ENCODE measurements at regions not wholly inside any gene's neighbourhood (a gene's known extent, or its start where the extent isn't known, plus 50 kb on each side); places are given as distances from the start of the nearest gene placed in this dataset.

DNA sequence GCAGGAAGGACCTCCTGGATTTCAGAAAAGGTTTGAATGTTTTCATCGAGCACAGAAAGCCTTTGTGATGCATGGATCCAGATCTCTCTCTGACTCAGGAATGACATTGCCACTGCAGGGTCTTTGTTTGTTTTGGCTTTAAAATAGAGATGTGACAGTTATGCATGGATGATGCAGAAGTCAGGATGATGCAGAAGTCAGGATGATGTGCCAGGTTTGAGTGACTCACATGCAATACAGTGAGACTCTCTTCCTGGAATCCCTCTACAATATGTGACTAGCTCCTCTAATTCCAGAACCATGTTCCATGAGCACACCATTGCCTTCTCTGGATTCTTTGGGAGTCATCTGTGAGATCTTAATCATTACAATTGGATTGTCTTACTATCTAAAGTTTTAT lies 177.9 kb upstream of the RAB6C start:
- intact Hi-C loops (cut with DNase I), result no loop called here
- no peaks in the 10 kb centered on the region for H3K9me3 ChIP-seq
- no peaks in the 10 kb centered on the region for H3K27me3 ChIP-seq (replicated peaks; ENCODE audit: insufficient read depth)
- no peak overlapping the region for H3K27ac ChIP-seq
- DNase-seq (ENCODE audit: low spot score), result no peak
- no peak overlapping the region for H3K4me3 ChIP-seq
- TF ChIP-seq POLR2A (IDR thresholded peaks at IDR 0.05) (no peak), POLR2AphosphoS5 (IDR thresholded peaks at IDR 0.05) (no peak)
- TF ChIP-seq, protein P1, sequence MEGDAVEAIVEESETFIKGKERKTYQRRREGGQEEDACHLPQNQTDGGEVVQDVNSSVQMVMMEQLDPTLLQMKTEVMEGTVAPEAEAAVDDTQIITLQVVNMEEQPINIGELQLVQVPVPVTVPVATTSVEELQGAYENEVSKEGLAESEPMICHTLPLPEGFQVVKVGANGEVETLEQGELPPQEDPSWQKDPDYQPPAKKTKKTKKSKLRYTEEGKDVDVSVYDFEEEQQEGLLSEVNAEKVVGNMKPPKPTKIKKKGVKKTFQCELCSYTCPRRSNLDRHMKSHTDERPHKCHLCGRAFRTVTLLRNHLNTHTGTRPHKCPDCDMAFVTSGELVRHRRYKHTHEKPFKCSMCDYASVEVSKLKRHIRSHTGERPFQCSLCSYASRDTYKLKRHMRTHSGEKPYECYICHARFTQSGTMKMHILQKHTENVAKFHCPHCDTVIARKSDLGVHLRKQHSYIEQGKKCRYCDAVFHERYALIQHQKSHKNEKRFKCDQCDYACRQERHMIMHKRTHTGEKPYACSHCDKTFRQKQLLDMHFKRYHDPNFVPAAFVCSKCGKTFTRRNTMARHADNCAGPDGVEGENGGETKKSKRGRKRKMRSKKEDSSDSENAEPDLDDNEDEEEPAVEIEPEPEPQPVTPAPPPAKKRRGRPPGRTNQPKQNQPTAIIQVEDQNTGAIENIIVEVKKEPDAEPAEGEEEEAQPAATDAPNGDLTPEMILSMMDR (IDR thresholded peaks at IDR 0.05), result no peak
- WGBS, result 57% methylated on average over 1 of the region's 1 CpG
- H3K4me1 ChIP-seq (replicated peaks), result no peaks in the 10 kb centered on the region
- H3K36me3 ChIP-seq, result no peaks in the 10 kb centered on the region

DNA sequence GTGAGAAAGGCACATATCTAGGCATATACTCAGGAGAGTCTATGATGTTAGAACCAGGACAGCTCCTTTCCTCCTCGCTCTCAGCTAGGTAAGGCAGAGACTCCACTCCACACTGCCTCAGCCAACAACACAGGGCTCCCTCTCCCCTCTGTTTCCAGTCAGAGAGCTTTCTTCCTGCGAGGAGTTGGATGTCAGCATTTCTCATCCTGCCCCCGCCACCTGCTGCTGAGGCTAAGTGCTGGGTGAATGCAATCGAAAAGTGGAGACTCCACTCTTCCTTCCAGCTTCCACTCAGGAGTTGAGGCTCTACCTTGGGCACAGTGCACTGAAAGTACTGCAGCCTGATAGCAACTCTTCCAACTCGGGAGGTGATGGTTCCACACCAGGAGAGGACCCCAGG lies 177.2 kb upstream of the RAB6C start:
- intact Hi-C loops (cut with DNase I), result no loop called here
- Histone ChIP-seq H3K9me3 (no peaks in the 10 kb centered on the region), H3K4me3 (no peak overlapping the region), H3K36me3 (no peaks in the 10 kb centered on the region), H3K27me3 (replicated peaks; ENCODE audit: insufficient read depth) (no peaks in the 10 kb centered on the region), H3K4me1 (replicated peaks) (no peaks in the 10 kb centered on the region), H3K27ac (no peak overlapping the region)
- TF ChIP-seq POLR2AphosphoS5 (IDR thresholded peaks at IDR 0.05), result no peak
- no peak for TF ChIP-seq POLR2A (IDR thresholded peaks at IDR 0.05)
- TF ChIP-seq, protein P1 (IDR thresholded peaks at IDR 0.05), result no peak
- no peak for DNase-seq (ENCODE audit: low spot score)
- WGBS, result 71% methylated on average over 5 of the region's 5 CpGs

DNA sequence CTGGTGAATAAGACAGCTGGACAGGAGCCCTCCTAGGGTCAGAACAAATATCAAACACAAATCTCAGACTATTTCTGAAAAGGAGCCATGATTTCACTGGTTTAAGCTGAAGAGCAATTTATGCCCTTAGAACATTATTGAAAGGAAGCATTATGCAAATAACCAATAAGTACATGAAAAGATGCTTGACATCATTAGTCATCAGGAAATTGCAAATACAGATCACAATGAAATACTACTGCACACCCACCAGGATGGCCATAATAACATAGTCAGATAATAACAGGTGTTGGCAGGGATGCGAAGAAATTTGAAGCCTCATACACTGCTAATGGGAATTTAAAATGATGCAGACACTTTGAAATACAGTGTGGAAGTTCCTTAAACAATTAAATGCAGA lies 176.4 kb upstream of the RAB6C start:
- intact Hi-C loops (cut with DNase I), result no loop called here
- Histone ChIP-seq H3K36me3 (no peaks in the 10 kb centered on the region), H3K4me3 (no peak overlapping the region), H3K4me1 (replicated peaks) (no peaks in the 10 kb centered on the region), H3K27ac (no peak overlapping the region), H3K27me3 (replicated peaks; ENCODE audit: insufficient read depth) (no peaks in the 10 kb centered on the region), H3K9me3 (no peaks in the 10 kb centered on the region)
- no peak for DNase-seq (ENCODE audit: low spot score)
- 96% methylated on average over 1 of the region's 1 CpG for WGBS
- TF ChIP-seq, protein P1 (IDR thresholded peaks at IDR 0.05), result no peak
- TF ChIP-seq POLR2A (IDR thresholded peaks at IDR 0.05), result no peak
- TF ChIP-seq POLR2AphosphoS5 (IDR thresholded peaks at IDR 0.05), result no peak

DNA sequence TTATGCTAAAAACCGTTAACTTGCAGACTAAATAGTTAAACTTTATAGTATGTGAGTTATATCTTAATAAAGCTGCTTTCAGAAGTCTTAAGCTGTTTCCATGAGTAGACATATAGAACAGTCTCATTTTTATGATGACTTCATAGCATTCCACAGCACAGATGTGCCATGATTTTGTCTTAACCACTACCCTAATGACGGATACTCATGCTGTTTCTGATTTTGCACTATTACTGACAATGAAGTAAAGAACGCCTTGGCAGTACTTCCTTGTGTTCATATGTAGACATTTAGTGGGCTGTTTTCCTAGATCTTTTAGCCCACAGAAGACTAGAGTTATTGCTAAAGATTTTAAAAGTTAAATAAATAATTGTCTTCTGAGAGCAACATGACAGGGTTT lies 175.6 kb upstream of the RAB6C start:
- Histone ChIP-seq H3K4me3 (no peak overlapping the region), H3K36me3 (no peaks in the 10 kb centered on the region), H3K9me3 (no peaks in the 10 kb centered on the region), H3K27ac (no peak overlapping the region), H3K4me1 (replicated peaks) (no peaks in the 10 kb centered on the region), H3K27me3 (replicated peaks; ENCODE audit: insufficient read depth) (no peaks in the 10 kb centered on the region)
- DNase-seq (ENCODE audit: low spot score), result no peak
- TF ChIP-seq, protein P1 (IDR thresholded peaks at IDR 0.05), result no peak
- TF ChIP-seq POLR2A (IDR thresholded peaks at IDR 0.05) (no peak), POLR2AphosphoS5 (IDR thresholded peaks at IDR 0.05) (no peak)
- intact Hi-C loops (cut with DNase I), result no loop called here
- WGBS, result 83% methylated on average over 3 of the region's 3 CpGs

DNA sequence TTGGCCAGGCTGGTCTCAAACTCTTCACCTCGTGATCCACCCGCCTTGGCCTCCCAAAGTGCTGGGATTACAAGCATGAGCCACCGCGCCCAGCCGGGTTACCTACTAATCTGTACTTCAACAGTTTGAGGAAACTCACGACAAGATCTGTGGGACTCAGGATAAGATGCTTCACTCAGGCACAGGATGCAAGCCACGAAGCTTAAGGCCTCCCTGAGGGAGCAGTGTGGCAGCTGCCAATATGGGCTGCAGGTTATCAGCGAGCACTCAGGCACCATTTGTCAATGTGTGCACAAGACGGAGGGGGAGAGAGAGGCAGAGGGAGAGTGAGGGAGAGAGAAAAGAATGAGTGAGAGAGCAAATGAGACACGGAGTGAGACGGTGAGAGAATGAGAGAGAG lies 173.6 kb upstream of the RAB6C start:
- Histone ChIP-seq H3K4me3 (no peak overlapping the region), H3K27ac (no peak overlapping the region), H3K4me1 (replicated peaks) (no peaks in the 10 kb centered on the region), H3K9me3 (no peaks in the 10 kb centered on the region), H3K27me3 (replicated peaks; ENCODE audit: insufficient read depth) (no peaks in the 10 kb centered on the region), H3K36me3 (no peaks in the 10 kb centered on the region)
- intact Hi-C loops (cut with DNase I), result no loop called here
- TF ChIP-seq POLR2A (IDR thresholded peaks at IDR 0.05), result no peak
- no peak for TF ChIP-seq POLR2AphosphoS5 (IDR thresholded peaks at IDR 0.05)
- TF ChIP-seq, protein P1 (IDR thresholded peaks at IDR 0.05), result no peak
- no peak for DNase-seq (ENCODE audit: low spot score)
- 86% methylated on average over 11 of the region's 11 CpGs for WGBS

All from prostate gland (tissue), 2 donors.